A549 (cell line): ENCODE measurements at regions not wholly inside any gene's neighbourhood (a gene's known extent, or its start where the extent isn't known, plus 50 kb on each side); places are given as distances from the start of the nearest gene placed in this dataset.

ENCODE experiments used
- ATAC-seq, 2 experiments: fragments of 200-7000 bp in 1 of 2; fragments of >200 bp in 1 of 2; cut with Nextera tagmentation in 1 of 2; cut with Tn5 transposase in 1 of 2; 3 replicates each; pipeline versions ENCODE4 v1.8.0 to v1.9.1; 2018 to 2020; ENCODE audit warnings: mild to moderate bottlenecking in 1 of 2, moderate library complexity in 1 of 2
- CTCF ChIA-PET: fragments of 300-600 bp; sonication (Branson Sonifier 250); formaldehyde crosslinking; extraction: SDS; loops from one replicate; lab custom pipeline; 2021; ENCODE audit warnings: antibody characterized with exemption, inconsistent platforms; lab: Yijun Ruan, JAX
- POLR2A ChIA-PET: fragments of 350-600 bp; formaldehyde crosslinking; extraction: SDS; loops from one replicate; lab custom pipeline; 2021; ENCODE audit warnings: antibody characterized with exemption, inconsistent platforms; lab: Yijun Ruan, JAX
- DNase-seq, 2 experiments: peaks; one replicate each; pipeline versions ENCODE4 v3.0.0 to v3.0.0-alpha.2; 2011 to 2016; ENCODE audit warnings: low read depth in 1 of 2, low spot score in 1 of 2
- FAIRE-seq: peaks from 2 replicates; lab custom pipeline; 2011; peaks lifted over from hg19 to GRCh38; lab: Jason Lieb, UNC
- H3K27ac ChIP-seq, 2 experiments: fragments of >200 bp; sonication (Bioruptor Twin); formaldehyde crosslinking; 3 replicates each; pipeline ENCODE4 v1.5.1; 2016 to 2017
- H3K4me1 ChIP-seq: fragments of >200 bp; sonication (Bioruptor Twin); formaldehyde crosslinking; 3 replicates; pipeline ENCODE4 v1.6.1; 2016
- H3K4me2 ChIP-seq: fragments of >200 bp; sonication (Bioruptor Twin); formaldehyde crosslinking; 3 replicates; pipeline ENCODE4 v1.6.1; 2016
- H3K4me3 ChIP-seq: fragments of >200 bp; sonication (Bioruptor Twin); formaldehyde crosslinking; 3 replicates; pipeline ENCODE4 v1.5.1; 2016
- H3K9me3 ChIP-seq: fragments of >200 bp; sonication (Bioruptor Twin); formaldehyde crosslinking; 3 replicates; pipeline ENCODE4 v1.6.1; 2016
- ATOH8 ChIP-seq: fragments of 250-450 bp; sonication (Bioruptor Pico); IDR thresholded peaks from 2 replicates; pipeline ENCODE4 v1.5.0; 2020; ENCODE audit warnings: low read depth, mild to moderate bottlenecking, moderate library complexity
- BCL3 ChIP-seq: fragments of >200 bp; sonication (Bioruptor Twin); formaldehyde crosslinking; IDR thresholded peaks from 3 replicates; pipeline ENCODE4 v1.6.1; 2016
- BHLHE40 ChIP-seq: IDR thresholded peaks from 2 replicates; pipeline ENCODE4 v1.6.1; 2012; ENCODE audit warnings: low read depth, low read length, inconsistent platforms
- CBX2 ChIP-seq: fragments of 200-600 bp; sonication (generic); IDR thresholded peaks from 2 replicates; pipeline ENCODE4 v1.6.1; 2016; ENCODE audit warnings: low read depth, mild to moderate bottlenecking, borderline replicate concordance
- CTCF ChIP-seq: fragments of >200 bp; sonication (Bioruptor Twin); formaldehyde crosslinking; IDR thresholded peaks from 3 replicates; pipeline ENCODE4 v1.5.1; 2016
- E2F6 ChIP-seq: IDR thresholded peaks from 2 replicates; pipeline ENCODE4 v1.6.1; 2012; ENCODE audit warnings: low read depth, borderline replicate concordance
- EHMT2 ChIP-seq: fragments of 200-600 bp; sonication (generic); IDR thresholded peaks from 2 replicates; pipeline ENCODE4 v1.6.1; 2016; ENCODE audit warnings: antibody characterized with exemption, low read depth, mild to moderate bottlenecking, moderate library complexity
- EP300 ChIP-seq, 2 experiments: fragments of >200 bp; sonication (Bioruptor Twin); formaldehyde crosslinking; IDR thresholded peaks; 2 replicates in 1 of 2; 3 replicates in 1 of 2; pipeline ENCODE4 v1.6.1; 2016 to 2017
- ESRRA ChIP-seq: fragments of 150-350 bp; IDR thresholded peaks from 2 replicates; pipeline ENCODE4 v1.6.1; 2014; ENCODE audit warnings: mild to moderate bottlenecking, low read length, borderline replicate concordance
- FOXS1 ChIP-seq: fragments of 250-450 bp; sonication (Bioruptor Pico); IDR thresholded peaks from 2 replicates; pipeline ENCODE4 v1.5.0; 2020; ENCODE audit warnings: mild to moderate bottlenecking, moderate library complexity
- GATA3 ChIP-seq: IDR thresholded peaks from 2 replicates; pipeline ENCODE4 v1.6.1; 2012; ENCODE audit warnings: borderline replicate concordance
- HES2 ChIP-seq: fragments of >200 bp; sonication (Bioruptor Twin); formaldehyde crosslinking; IDR thresholded peaks from 2 replicates; pipeline ENCODE4 v1.6.1; 2016
- HMGXB4 ChIP-seq: fragments of 250-450 bp; sonication (Bioruptor Pico); IDR thresholded peaks from 2 replicates; pipeline ENCODE4 v1.5.0; 2021; ENCODE audit warnings: mild to moderate bottlenecking, moderate library complexity, borderline replicate concordance
- HOXA7 ChIP-seq: fragments of 250-450 bp; sonication (Bioruptor Pico); IDR thresholded peaks from 2 replicates; pipeline ENCODE4 v1.5.0; 2020; ENCODE audit warnings: mild to moderate bottlenecking, moderate library complexity
- HOXB13 ChIP-seq: fragments of 250-450 bp; sonication (Bioruptor Pico); IDR thresholded peaks from 2 replicates; pipeline ENCODE4 v1.5.0; 2020; ENCODE audit warnings: low read depth, mild to moderate bottlenecking, moderate library complexity
- HOXB5 ChIP-seq: fragments of 250-450 bp; sonication (Bioruptor Pico); IDR thresholded peaks from 2 replicates; pipeline ENCODE4 v1.5.0; 2020; ENCODE audit warnings: mild to moderate bottlenecking, moderate library complexity
- MAFK ChIP-seq: fragments of 450-650 bp; IDR thresholded peaks from 2 replicates; pipeline ENCODE4 v1.6.1; 2014; ENCODE audit not compliant: partially characterized antibody
- MAX ChIP-seq: IDR thresholded peaks from 2 replicates; pipeline ENCODE4 v1.6.1; 2012
- NPAS2 ChIP-seq: fragments of 250-450 bp; sonication (Bioruptor Pico); IDR thresholded peaks from 2 replicates; pipeline ENCODE4 v1.8.0; 2022; ENCODE audit warnings: mild to moderate bottlenecking, moderate library complexity, borderline replicate concordance
- PBX3 ChIP-seq: IDR thresholded peaks from 2 replicates; pipeline ENCODE4 v1.6.1; 2012
- PHF8 ChIP-seq: fragments of 200-600 bp; sonication (generic); IDR thresholded peaks from 2 replicates; pipeline ENCODE4 v1.6.1; 2016; ENCODE audit warnings: low read depth, mild to moderate bottlenecking, antibody characterized with exemption, moderate library complexity, borderline replicate concordance
- POLR2A ChIP-seq: IDR thresholded peaks from 2 replicates; pipeline ENCODE4 v1.6.1; 2012; ENCODE audit warnings: mild to moderate bottlenecking, low read length
- RNF2 ChIP-seq: fragments of 200-600 bp; sonication (generic); IDR thresholded peaks from 2 replicates; pipeline ENCODE4 v1.6.1; 2016; ENCODE audit warnings: low read depth, mild to moderate bottlenecking, antibody characterized with exemption, moderate library complexity, borderline replicate concordance
- TP53 ChIP-seq: fragments of 250-450 bp; sonication (Bioruptor Pico); IDR thresholded peaks from 2 replicates; pipeline ENCODE4 v1.5.0; 2021; ENCODE audit warnings: mild to moderate bottlenecking, moderate library complexity
- ZFP36 ChIP-seq: fragments of 450-650 bp; IDR thresholded peaks from 2 replicates; pipeline ENCODE4 v1.6.1; 2014; ENCODE audit warnings: borderline replicate concordance; ENCODE audit not compliant: partially characterized antibody
- ZNF302 ChIP-seq: fragments of 250-450 bp; sonication (Bioruptor Pico); IDR thresholded peaks from 2 replicates; pipeline ENCODE4 v1.9.0; 2021; ENCODE audit warnings: inconsistent platforms, mild to moderate bottlenecking, moderate library complexity
- ZSCAN20 ChIP-seq: fragments of 250-450 bp; sonication (Bioruptor Pico); IDR thresholded peaks from 2 replicates; pipeline ENCODE4 v1.8.0; 2022; ENCODE audit warnings: mild to moderate bottlenecking, moderate library complexity
- WGBS: methylation state at CpG from one replicate; pipeline ENCODE4 v1.1.6; 2017; ENCODE audit errors: missing lambda C conversion rate; 5-methylcytosine and 5-hydroxymethylcytosine counted together

GRCh38 chr1:232555494-232556210 lies 74.3 kb downstream of the SIPA1L2 start:
- ATAC-seq (peak in 1 of 2 experiments; percentile 49; a peak in 3 of 6 replicates), DNase-seq (no peak), FAIRE-seq (no peak)
- 75% methylated on average over 2 of the region's 2 CpGs for WGBS
- TF ChIP-seq ZNF302: no peak
- ChIA-PET POLR2A (no interaction called here), CTCF (interaction anchor here (1.0 to 1.4 kb wide), 3 partner anchors 13 to 689 kb away, joined by 3 to 5 read pairs (median 3); no protein-coding TSS in a partner anchor)
- Histone ChIP-seq H3K4me1 (peaks cover 31% of the 10 kb centered on the region), H3K4me2 (peak overlapping the region; percentile 43), H3K9me3 (no peaks in the 10 kb centered on the region), H3K27ac (peak overlapping the region in 1 of 2 experiments; percentile 15; a peak in 1 of 6 replicates), H3K4me3 (no peak overlapping the region)

GRCh38 chr1:232554409-232554808 lies 75.5 kb downstream of the SIPA1L2 start:
- 84% methylated on average over 6 of the region's 6 CpGs for WGBS
- Histone ChIP-seq H3K4me1 (peaks cover 31% of the 10 kb centered on the region), H3K27ac (no peak overlapping the region), H3K9me3 (no peaks in the 10 kb centered on the region), H3K4me2 (no peak overlapping the region), H3K4me3 (no peak overlapping the region)
- TF ChIP-seq HMGXB4 (no peak), GATA3 (no peak), MAFK (no peak), HOXA7 (CRISPR knock-in tag) (no peak), ZNF302 (no peak), CBX2 (no peak), HES2 (no peak), PHF8 (no peak), EP300 (IDR thresholded peaks at IDR 0.05) (no peak), EHMT2 (no peak), ATOH8 (no peak), ESRRA (no peak), ZFP36 (no peak), HOXB13 (CRISPR knock-in tag) (no peak), ZSCAN20 (CRISPR knock-in tag) (no peak), HOXB5 (CRISPR knock-in tag) (no peak), TP53 (CRISPR knock-in tag) (no peak), RNF2 (no peak), PBX3 (no peak)
- FAIRE-seq: no peak
- CTCF ChIA-PET: no interaction called here
- DNase-seq: no peak
- POLR2A ChIA-PET: no interaction called here
- ATAC-seq: no peak

- CTCF ChIA-PET: no interaction called here
- H3K27ac ChIP-seq: no peak overlapping the region
- H3K4me3 ChIP-seq: no peak overlapping the region
- peaks cover 31% of the 10 kb centered on the region for H3K4me1 ChIP-seq
- FAIRE-seq (no peak), ATAC-seq (no peak), DNase-seq (no peak)
- H3K4me2 ChIP-seq: no peak overlapping the region
- no peaks in the 10 kb centered on the region for H3K9me3 ChIP-seq
- POLR2A ChIA-PET: no interaction called here
- TF ChIP-seq HES2 (no peak), MAX (no peak), BHLHE40 (no peak), POLR2A (no peak), CTCF (no peak), E2F6 (no peak), NPAS2 (CRISPR knock-in tag) (no peak), HOXA7 (CRISPR knock-in tag) (no peak), FOXS1 (CRISPR knock-in tag) (no peak), BCL3 (no peak)
Observed at GRCh38 chr1:232553809-232554208, 76.1 kb downstream of the SIPA1L2 start.
